MG63 (cell line): ENCODE measurements at regions not wholly inside any gene's neighbourhood (a gene's known extent, or its start where the extent isn't known, plus 50 kb on each side); places are given as distances from the start of the nearest gene placed in this dataset.
"Not testable (repeated sequence)": the region's sequence is repeated elsewhere in the genome, so short reads cannot be mapped to it uniquely, and the experiment has no call there.

ENCODE experiments used
- DNase-seq: peaks from one replicate; pipeline ENCODE4 v3.0.0-alpha.2; 2020
- H3K27me3 ChIP-seq: fragments of 250-450 bp; sonication (Bioruptor Pico); 2 replicates; pipeline ENCODE4 v1.5.1; 2020; ENCODE audit warnings: mild to moderate bottlenecking, moderate library complexity
- H3K36me3 ChIP-seq: fragments of 250-450 bp; sonication (Bioruptor Pico); 2 replicates; pipeline ENCODE4 v1.5.1; 2020; ENCODE audit warnings: mild to moderate bottlenecking, moderate library complexity
- H3K4me3 ChIP-seq: fragments of 250-450 bp; sonication (Bioruptor Pico); 2 replicates; pipeline ENCODE4 v1.5.1; 2020; ENCODE audit warnings: mild to moderate bottlenecking, moderate library complexity
- H3K9me3 ChIP-seq: fragments of 250-450 bp; sonication (Bioruptor Pico); 2 replicates; pipeline ENCODE4 v1.5.1; 2020; ENCODE audit warnings: mild to moderate bottlenecking, moderate library complexity

- H3K27me3 ChIP-seq, H3K36me3 ChIP-seq, H3K4me3 ChIP-seq, DNase-seq, H3K9me3 ChIP-seq: not testable (repeated sequence)
Measured at GRCh38 chr16:88202856-88203681, 179.7 kb upstream of the ZNF469 start.

DNA sequence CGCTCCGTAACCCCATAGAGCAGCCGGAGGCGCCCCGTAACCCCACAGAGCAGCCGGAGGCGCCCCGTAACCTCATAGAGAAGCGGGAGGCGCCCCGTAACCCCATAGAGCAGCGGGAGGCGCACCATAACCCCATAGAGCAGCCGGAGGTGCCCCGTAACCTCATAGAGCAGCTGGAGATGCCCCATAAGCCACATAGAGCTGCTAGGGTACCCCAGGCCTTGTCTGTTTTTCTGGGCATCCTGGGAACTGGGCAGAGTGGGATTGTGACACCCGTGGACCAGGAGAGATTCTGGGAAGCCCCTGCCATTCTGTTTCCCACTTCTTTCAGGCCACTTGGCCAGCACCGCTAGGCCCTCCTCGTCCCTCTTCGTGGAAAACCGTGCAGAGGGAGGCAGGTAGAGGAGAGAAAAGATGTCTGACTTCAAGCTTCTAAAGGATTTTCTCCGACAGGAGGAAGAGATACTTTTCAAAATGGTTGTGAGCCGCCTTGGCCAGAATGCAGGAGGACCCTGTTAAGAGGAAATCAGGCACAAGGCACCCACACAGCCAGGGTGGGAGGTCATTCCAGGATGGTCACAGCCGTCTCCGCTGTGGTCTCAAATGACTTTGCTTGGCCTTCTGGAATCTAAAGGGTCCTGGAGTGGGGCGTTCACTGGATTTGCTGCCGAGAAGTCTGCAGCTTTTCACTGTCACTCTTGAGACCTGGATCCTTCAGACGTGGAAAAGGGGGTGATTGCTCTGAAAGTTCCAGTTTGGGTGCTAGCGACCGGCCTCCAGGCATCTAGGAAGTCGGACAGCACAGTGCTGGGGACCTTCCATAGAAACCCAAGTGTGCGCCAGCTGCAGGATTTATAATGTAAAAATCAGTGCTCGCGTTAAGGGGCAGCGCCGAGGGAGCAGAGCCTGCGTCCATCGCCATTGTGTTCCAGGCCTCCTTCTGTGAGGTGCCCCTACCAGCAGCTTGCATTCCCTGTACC lies 178.3 kb upstream of the ZNF469 start:
- H3K27me3 ChIP-seq, H3K36me3 ChIP-seq, H3K4me3 ChIP-seq, DNase-seq, H3K9me3 ChIP-seq: not testable (repeated sequence)

- H3K9me3 ChIP-seq, DNase-seq, H3K27me3 ChIP-seq, H3K36me3 ChIP-seq, H3K4me3 ChIP-seq: not testable (repeated sequence)
Measured at GRCh38 chr16:88205482-88205881, 177.3 kb upstream of the ZNF469 start.

- DNase-seq, H3K27me3 ChIP-seq, H3K4me3 ChIP-seq, H3K9me3 ChIP-seq, H3K36me3 ChIP-seq: not testable (repeated sequence)
Measured at GRCh38 chr16:88206006-88206405, 176.8 kb upstream of the ZNF469 start.

GRCh38 chr16:88206516-88206915 lies 176.2 kb upstream of the ZNF469 start:
- not testable (repeated sequence) for H3K36me3 ChIP-seq, H3K27me3 ChIP-seq, H3K9me3 ChIP-seq, DNase-seq, H3K4me3 ChIP-seq

DNA sequence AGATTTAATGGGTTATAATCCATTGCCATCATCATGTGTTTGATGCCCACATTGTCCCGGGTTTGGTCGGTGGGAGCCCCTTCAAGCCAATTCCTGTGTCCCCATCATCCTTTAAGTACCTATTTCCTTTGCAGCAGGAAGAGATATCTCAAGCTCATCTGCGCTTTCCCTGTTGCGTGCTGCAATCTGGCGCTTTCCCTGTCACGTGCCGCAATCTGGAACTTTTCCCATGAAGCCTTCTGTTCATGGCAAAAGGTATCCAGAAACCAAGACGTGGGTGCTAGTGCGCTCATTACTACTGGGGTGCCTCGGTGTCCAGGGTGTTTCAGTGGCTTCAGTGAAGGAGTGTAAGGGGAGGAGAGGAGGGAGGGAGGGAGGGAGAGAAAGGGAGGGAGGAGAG lies 174.6 kb upstream of the ZNF469 start:
- H3K4me3 ChIP-seq = no peak overlapping the region
- H3K9me3 ChIP-seq = no peaks in the 10 kb centered on the region
- DNase-seq = no peak
- no peaks in the 10 kb centered on the region for H3K36me3 ChIP-seq
- H3K27me3 ChIP-seq = no peaks in the 10 kb centered on the region

DNA sequence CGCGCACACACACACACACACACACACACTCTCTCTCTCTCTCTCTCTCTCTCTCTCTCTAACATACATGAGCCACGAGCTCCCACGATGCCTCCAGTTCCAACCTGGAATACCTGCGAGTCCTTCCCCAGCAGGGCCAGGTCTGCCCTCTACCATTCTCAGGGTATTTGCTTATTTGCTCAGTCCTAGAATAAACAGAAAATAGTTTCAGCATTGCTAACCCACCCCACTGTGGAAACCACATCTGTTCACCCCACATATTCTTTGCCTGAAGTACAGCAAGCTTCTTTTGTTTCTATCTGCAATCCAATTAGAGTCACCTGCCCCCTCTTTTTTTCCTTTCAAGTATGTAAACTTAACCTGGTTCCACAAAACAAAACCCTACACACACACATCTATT lies 174.0 kb upstream of the ZNF469 start:
- not testable (repeated sequence) for H3K9me3 ChIP-seq, H3K27me3 ChIP-seq, H3K4me3 ChIP-seq, DNase-seq, H3K36me3 ChIP-seq

DNA sequence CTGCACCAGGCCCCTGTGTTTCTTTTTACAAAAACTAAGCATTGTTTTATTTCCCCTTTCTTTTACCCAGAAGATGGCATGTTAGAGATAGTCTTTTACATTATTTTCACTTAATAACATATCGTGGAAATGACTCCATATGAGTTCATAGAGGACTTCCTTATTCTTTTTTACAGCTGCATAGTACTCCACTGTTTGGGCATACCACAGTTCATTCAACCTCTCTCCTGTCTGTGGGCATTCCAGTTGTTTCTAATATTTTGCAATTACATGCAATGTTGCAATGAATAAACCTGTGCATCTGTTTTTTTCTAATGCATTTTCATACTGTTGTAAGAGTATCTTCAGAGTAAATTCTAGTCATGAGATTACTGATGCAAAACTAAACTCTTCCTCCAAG lies 173.2 kb upstream of the ZNF469 start:
- H3K4me3 ChIP-seq, H3K36me3 ChIP-seq, H3K9me3 ChIP-seq, DNase-seq, H3K27me3 ChIP-seq: not testable (repeated sequence)

GRCh38 chr16:88213937-88214336 lies 168.8 kb upstream of the ZNF469 start:
- DNase-seq, H3K27me3 ChIP-seq, H3K36me3 ChIP-seq, H3K4me3 ChIP-seq, H3K9me3 ChIP-seq: not testable (repeated sequence)

GRCh38 chr16:88221001-88221761 lies 161.6 kb upstream of the ZNF469 start:
- not testable (repeated sequence) for H3K9me3 ChIP-seq, H3K36me3 ChIP-seq, DNase-seq, H3K27me3 ChIP-seq, H3K4me3 ChIP-seq

- not testable (repeated sequence) for H3K9me3 ChIP-seq, H3K4me3 ChIP-seq, H3K27me3 ChIP-seq, H3K36me3 ChIP-seq, DNase-seq
Measured at GRCh38 chr16:88223696-88224095, 159.1 kb upstream of the ZNF469 start.

DNA sequence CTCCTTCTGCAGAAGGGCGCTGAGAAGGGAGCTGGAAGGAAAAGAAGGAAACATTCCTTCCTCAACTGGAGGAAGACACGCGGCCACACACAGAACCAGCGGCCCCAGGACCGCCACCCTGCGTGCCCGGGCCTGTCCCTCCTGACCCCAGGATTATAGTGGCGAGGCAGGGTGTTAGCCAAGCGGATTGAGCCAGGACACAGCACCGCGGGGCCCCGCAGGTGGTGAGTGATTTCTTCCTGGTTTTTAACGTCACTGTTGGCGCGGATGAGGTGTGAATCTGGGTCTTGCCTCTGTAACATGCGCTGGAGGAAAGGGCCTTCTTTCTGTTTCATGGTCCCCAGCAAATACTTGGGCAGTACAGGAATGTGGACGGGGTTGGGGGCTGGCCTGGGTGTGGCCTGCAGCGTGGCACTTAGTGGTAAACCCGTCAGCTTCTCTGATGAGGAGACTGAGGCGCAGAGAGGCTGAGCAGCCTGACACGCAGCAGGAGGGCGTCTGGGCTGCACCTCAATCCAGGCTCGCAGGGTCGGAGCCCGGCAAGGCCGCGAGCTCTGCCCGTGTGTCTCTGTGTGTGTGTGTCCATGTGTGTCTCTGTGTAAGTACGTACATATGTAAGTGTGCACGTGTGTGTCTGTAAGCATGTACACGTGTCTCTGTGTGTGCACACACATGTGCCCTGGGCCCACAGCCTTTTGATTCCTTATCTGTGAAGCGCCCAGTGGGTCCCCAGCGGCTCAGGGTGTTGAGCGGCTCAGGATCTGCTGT lies 158.4 kb upstream of the ZNF469 start:
- H3K4me3 ChIP-seq, DNase-seq, H3K36me3 ChIP-seq, H3K9me3 ChIP-seq, H3K27me3 ChIP-seq: not testable (repeated sequence)

GRCh38 chr16:88225640-88226230 lies 157.0 kb upstream of the ZNF469 start:
- H3K36me3 ChIP-seq, H3K27me3 ChIP-seq, DNase-seq, H3K4me3 ChIP-seq, H3K9me3 ChIP-seq: not testable (repeated sequence)

DNA sequence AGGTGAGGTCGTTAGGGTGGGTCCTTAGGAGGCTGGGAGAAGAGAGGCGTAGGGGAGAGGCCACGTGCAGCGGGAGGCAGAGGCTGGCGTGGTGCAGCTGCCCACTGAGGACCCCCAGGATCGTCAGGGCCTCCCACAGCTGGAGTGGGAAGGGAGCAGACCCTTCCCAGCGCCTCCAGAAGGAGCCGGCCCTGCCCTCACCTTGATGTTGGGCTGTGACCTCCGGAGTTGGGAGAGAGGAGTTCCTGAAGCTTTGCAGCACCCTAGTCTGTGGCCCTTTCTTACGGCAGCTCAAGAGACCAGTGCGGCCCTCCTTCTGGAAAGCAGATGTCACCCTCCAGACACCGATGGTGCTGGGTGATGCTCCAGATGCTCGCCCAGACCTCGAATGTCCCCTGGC lies 156.5 kb upstream of the ZNF469 start:
- not testable (repeated sequence) for H3K9me3 ChIP-seq, DNase-seq, H3K27me3 ChIP-seq, H3K36me3 ChIP-seq, H3K4me3 ChIP-seq

DNA sequence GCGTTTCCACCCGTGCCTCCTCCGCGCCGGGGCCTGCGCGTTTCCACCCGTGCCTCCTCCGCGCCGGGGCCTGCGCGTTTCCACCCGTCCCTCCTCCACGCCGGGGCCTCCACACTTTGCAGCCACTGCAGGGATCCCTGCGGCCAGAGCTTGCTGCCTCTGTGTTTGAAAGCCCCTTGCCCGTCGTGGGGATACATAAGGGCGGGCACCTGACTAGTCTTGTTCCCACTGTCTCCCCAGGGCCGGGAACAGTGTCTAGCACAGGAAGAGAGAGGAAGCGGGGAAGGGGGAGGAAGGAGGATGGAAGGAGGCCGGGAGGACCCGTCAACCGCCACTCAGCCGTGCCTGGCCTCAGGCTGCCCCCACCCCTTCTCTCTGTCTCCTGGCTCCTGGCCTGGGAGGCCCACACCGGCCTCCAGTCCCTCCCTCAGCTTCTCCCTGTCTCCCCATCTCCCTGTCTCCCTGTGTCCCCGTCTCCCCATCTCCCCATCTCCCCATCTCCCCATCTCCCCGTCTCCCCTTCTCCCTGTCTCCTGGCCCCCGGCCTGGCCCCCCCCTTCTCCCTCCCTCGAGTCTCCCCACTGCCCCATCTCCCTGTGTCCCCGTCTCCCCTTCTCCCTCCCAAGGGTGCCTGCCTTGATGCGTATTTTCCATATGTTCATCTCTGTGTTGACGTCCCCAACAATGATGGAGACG lies 155.6 kb upstream of the ZNF469 start:
- H3K9me3 ChIP-seq, H3K4me3 ChIP-seq, H3K36me3 ChIP-seq, DNase-seq, H3K27me3 ChIP-seq: not testable (repeated sequence)
